GM19463 (cell line): ENCODE measurements at regions not wholly inside any gene's neighbourhood (a gene's known extent, or its start where the extent isn't known, plus 50 kb on each side); places are given as distances from the start of the nearest gene placed in this dataset.

Experiments used
- ATAC-seq: cut with Tn5 transposase; IDR thresholded peaks from one replicate; pipeline ENCODE4 v1.9.1; 2021; ENCODE audit warnings: mild to moderate bottlenecking, moderate library complexity; ENCODE audit not compliant: unreplicated experiment

DNA sequence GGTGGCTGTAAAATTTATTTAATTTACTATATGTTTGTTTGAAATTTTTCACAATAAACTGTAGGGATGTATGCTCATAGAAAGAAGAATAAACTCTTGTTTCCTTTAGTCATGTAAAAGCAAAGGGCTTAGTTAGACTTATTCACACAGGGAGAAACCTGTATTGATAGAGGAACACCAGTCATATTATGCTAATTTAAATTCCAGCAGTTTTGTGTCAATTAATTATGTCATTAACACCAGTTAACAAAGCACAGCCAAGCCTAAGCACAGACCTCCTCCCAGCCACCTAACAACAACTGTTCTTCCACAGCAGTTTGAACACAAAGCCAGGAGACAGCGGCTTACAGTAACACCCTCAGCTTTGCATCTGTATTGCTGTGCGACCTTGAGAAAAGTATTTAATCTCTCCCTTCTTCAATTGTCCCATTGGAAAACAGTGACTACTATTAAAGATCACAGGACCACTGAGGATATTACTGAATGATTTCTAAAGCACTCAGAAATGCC, 260.8 kb upstream of the RRP15 start:
- ATAC-seq, result no peak

- no peak for ATAC-seq
Measured at GRCh38 chr1:218025454-218025853, 259.6 kb upstream of the RRP15 start.

DNA sequence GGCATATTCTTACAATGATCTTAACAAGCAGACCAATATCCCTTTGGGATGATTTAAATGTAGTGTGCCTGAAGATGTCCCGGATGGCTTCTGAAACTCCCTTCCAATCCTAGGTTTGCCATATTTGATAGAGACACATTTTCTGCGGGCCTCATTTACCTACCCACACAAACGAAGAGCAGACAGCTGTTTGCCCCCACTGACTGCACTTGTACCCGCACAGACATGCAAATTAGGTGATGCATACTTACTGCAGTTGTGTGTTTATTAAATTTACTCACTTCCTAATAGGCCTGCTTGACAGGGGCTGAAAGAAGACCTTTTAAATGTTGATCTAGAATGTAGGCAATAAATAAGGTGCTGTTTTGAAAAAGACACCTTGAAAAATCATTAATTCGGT, 257.9 kb upstream of the RRP15 start:
- ATAC-seq, result no peak

DNA sequence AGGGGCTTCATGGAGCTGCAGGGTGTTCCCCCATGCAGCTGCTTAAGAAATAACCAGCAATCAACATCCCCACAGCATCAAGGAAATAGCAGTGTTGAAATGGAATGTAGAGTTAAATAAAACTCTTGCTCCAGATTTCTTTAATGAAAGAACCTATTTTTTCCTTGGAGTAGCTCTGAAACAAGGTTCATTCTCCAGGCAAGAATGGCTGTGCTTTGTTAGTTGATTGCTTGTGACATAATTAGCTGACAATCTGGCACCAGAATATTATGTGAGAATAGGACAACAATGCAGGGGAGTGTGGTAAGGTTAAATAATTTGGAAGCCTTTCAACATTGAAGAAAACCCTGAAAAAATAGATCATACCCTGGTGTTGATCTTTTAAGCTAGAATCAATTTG, 254.2 kb upstream of the RRP15 start:
- ATAC-seq, result no peak

DNA sequence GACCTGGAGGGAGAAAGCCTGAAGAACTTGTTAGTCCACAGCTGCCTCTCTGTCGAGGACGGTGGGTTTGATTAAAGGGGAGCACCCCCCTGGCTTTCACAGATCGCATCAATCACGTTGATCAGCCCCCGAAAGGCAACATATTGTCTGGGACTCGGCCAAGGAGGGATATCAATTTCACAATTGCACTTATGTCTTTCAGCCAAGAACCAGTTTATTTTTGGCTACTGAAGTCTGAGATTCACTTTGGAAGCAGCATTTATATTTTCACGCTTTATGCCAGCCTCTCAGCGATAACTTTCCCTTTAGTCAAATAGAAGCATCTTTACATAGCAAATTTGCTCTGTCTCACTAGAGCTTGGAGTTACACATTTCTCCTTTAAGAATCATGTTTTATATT, 253.2 kb upstream of the RRP15 start:
- no peak for ATAC-seq

- no peak for ATAC-seq
Measured at GRCh38 chr1:218034468-218034867, 250.6 kb upstream of the RRP15 start.

GRCh38 chr1:218048828-218049420, 236.2 kb upstream of the RRP15 start:
- no peak for ATAC-seq

GRCh38 chr1:218049641-218050040, 235.5 kb upstream of the RRP15 start:
- ATAC-seq, result no peak

- ATAC-seq, result no peak
Measured at GRCh38 chr1:218058730-218059129, 226.4 kb upstream of the RRP15 start.

GRCh38 chr1:218064426-218064825, 220.7 kb upstream of the RRP15 start:
- no peak for ATAC-seq

DNA sequence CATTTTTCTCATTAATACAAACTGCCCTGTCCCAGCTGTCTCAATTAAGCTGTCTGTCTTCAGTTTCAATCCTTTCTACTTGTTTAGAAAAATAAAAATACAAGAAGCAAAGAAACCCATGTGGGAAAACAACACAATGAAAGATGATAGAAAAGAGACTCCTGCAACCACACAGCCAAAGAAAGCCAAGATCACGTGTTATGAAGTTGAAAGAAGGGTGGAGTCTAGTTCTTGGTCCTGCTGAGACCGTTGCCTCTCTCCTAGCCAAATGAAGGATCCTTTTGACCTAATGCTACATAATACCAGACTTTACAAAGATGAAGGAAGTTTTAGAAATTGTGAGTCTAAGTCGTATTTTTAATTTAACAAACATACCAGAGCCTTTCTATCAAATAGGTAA, 218.8 kb upstream of the RRP15 start:
- ATAC-seq, result no peak

DNA sequence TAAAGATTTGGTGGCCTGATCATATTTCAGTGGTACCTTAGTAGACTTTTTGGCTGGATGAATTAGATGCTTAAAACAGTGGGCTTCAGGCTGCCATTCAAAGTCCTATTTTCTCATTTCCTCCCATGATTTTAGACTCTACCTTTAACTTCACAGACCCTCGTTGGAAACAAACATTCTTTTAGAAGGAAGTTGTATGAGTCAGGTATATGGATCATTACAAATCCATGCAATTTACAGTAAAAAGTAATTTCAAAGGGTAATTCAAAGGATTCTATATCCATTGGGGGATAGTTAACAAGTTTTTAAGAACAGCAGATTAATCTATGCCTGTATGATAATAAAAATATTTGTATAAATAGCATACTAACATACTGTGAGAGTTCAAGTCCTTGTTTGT, 216.9 kb upstream of the RRP15 start:
- ATAC-seq, result no peak

- ATAC-seq, result no peak
Measured at GRCh38 chr1:218069180-218069579, 215.9 kb upstream of the RRP15 start.

DNA sequence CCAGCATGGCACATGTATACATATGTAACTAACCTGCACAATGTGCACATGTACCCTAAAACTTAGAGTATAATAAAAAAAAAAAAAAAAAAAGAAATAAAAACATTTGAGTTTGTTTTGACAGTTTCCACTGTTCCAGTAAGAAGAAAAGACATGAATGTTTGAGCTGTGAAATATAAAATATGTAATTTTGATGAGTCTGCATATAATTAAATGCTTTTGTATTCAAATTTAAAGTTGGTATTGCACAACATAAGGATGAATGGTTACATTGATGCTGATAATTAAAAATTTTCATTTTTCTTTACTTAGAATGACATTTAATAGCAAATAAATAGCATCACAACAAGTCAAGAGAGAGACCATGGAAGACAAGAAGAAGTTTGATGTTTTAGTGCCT, 212.0 kb upstream of the RRP15 start:
- no peak for ATAC-seq

- ATAC-seq, result no peak
Measured at GRCh38 chr1:218078916-218079315, 206.2 kb upstream of the RRP15 start.

- no peak for ATAC-seq
Measured at GRCh38 chr1:218079347-218079746, 205.7 kb upstream of the RRP15 start.

DNA sequence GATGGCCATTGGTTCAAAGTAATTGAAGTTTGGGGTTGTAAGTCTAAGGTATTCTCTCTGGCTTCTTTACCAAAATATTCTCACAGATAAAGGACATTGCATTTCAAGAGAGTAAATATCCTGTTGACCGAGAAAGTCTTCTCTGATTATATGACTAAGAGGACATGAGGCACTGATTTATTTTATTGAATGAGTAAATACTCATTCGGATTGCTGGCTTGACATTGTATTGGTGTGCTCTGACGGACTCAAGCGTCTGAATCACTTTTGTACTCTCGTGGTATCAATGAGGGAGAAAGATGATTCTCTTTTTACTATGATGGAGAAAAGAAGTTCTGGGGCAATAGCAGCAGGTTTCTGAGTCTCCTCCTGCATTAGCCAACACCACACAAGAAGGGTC, 205.3 kb upstream of the RRP15 start:
- no peak for ATAC-seq

- no peak for ATAC-seq
Measured at GRCh38 chr1:218080863-218081262, 204.2 kb upstream of the RRP15 start.

GRCh38 chr1:218081358-218081757, 203.7 kb upstream of the RRP15 start:
- ATAC-seq, result no peak

- ATAC-seq, result no peak
Measured at GRCh38 chr1:218090459-218090858, 194.6 kb upstream of the RRP15 start.

DNA sequence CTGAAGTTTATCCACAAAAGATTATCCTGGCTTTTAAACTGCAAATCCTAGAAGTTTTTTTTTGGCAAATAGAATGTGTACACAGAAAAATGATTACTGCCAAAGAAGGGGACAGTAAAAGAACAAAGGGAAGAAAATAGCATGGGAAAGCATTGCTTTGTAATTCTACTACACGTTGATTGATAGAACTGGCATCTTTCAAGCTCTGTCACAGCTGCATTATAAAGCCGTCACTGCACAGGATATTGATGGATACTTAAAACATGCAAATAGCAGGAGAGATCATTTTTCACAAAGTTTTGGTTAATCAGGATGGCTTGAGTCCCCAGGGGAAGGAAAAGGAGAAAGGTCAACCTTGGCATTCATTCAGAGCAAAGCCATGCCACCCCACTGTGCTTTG, 183.7 kb upstream of the RRP15 start:
- ATAC-seq, result no peak

- no peak for ATAC-seq
Measured at GRCh38 chr1:218108034-218108433, 177.1 kb upstream of the RRP15 start.

DNA sequence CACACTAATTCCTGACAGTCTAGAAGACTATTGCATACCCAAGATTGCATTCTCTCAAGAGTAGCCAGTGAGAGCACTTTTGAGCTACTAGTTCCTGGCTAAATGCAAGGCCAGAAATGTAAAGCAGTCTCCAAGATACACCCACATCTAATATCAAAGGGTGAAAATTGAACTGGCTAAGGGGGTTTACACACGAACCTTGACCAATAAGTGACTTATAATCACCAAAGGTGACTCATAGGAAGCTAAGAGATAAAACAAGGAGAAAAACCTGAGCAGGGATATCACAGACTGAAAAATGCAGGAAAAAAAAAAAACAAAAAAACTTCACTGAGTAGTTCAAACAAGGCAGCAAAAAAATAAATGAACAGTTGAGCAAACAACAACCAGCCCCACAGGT, 172.2 kb upstream of the RRP15 start:
- ATAC-seq, result no peak
